Muscle layer of colon (tissue), 2 donors: ENCODE measurements at regions not wholly inside any gene's neighbourhood (a gene's known extent, or its start where the extent isn't known, plus 50 kb on each side); places are given as distances from the start of the nearest gene placed in this dataset.
"Not testable (repeated sequence)": the region's sequence is repeated elsewhere in the genome, so short reads cannot be mapped to it uniquely, and the experiment has no call there.

Experiments used
- H3K27ac ChIP-seq: one replicate; pipeline ENCODE4 v1.7.0; 2013; ENCODE audit warnings: low read depth, mild to moderate bottlenecking, low read length, moderate library complexity
- H3K27me3 ChIP-seq, 2 donors: one replicate each; pipeline ENCODE4 v1.7.0; 2013; ENCODE audit warnings: low read length in 2 of 2, mild to moderate bottlenecking in 2 of 2; ENCODE audit not compliant: insufficient read depth in 2 of 2, control insufficient read depth in 1 of 2
- H3K36me3 ChIP-seq: one replicate; pipeline ENCODE4 v1.7.0; 2013; ENCODE audit warnings: mild to moderate bottlenecking, low read length; ENCODE audit not compliant: insufficient read depth
- H3K4me1 ChIP-seq: one replicate; pipeline ENCODE4 v1.7.0; 2013; ENCODE audit warnings: mild to moderate bottlenecking, low read length; ENCODE audit not compliant: insufficient read depth
- H3K4me3 ChIP-seq, 2 donors: one replicate each; pipeline ENCODE4 v1.7.0; 2013; ENCODE audit warnings: low read length in 2 of 2, low read depth in 1 of 2, mild to moderate bottlenecking in 1 of 2, moderate library complexity in 1 of 2
- H3K9ac ChIP-seq: one replicate; pipeline ENCODE4 v1.7.0; 2013; ENCODE audit warnings: low read length
- H3K9me3 ChIP-seq: one replicate; pipeline ENCODE4 v1.7.0; 2013; ENCODE audit warnings: mild to moderate bottlenecking, low read length
- donor health status: abdominal sarcoma.
- donor health status: Adenocarcinoma of cecum.

DNA sequence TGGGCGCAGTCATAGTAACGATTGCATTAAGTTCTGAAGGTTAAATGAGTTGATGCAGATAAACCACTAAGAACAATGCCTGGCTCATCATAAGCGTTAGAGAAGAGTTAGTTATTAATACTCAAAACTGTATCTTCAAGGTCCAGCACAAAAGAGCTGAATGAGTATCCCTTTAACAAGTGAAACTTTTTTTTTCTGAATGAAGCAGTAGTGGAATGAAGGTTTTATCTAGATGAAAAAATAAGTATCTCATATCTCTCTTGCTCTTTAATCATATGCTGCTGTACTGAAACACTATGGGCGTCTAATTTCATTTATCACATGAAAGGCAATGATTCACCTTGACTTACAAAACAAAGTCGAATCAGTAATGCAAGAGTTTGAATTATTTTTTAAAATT is 207.4 kb downstream of the BCAS1 start:
- H3K4me1 ChIP-seq: peaks cover 19% of the 10 kb centered on the region
- H3K27me3 ChIP-seq, H3K9ac ChIP-seq, H3K4me3 ChIP-seq, H3K27ac ChIP-seq, H3K36me3 ChIP-seq, H3K9me3 ChIP-seq: not testable (repeated sequence)

DNA sequence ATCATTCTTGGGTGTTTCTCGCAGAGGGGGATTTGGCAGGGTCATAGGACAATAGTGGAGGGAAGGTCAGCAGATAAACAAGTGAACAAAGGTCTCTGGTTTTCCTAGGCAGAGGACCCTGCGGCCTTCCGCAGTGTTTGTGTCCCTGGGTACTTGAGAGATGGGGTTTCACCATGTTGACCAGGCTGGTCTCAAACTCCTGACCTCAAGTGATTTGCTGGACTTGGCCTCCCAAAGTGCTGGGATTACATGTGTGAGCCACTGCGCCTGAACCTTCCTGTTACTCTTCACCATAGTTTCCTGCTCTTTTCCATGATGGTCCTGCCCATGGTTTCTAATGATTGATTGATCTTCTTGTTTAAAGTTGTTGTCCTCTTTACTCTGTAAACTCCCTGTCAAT is 207.9 kb downstream of the BCAS1 start:
- H3K36me3 ChIP-seq, H3K9ac ChIP-seq, H3K27ac ChIP-seq, H3K27me3 ChIP-seq, H3K9me3 ChIP-seq, H3K4me3 ChIP-seq: not testable (repeated sequence)
- H3K4me1 ChIP-seq: peaks cover 19% of the 10 kb centered on the region

DNA sequence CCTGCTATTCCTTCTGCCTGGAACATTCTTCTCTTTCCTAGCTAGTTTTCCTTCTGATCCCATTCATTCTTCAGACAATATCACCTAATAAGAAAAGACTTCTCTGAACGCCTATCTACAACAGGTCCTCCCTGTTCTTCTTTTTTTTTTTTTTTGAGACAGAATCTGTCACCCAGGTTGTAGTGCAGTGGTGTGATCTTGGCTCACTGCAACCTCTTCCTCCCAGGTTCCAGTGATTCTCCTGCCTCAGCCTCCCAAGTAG is 208.3 kb downstream of the BCAS1 start:
- H3K9ac ChIP-seq, H3K36me3 ChIP-seq, H3K9me3 ChIP-seq, H3K27me3 ChIP-seq, H3K27ac ChIP-seq, H3K4me3 ChIP-seq: not testable (repeated sequence)
- peaks cover 18% of the 10 kb centered on the region for H3K4me1 ChIP-seq

DNA sequence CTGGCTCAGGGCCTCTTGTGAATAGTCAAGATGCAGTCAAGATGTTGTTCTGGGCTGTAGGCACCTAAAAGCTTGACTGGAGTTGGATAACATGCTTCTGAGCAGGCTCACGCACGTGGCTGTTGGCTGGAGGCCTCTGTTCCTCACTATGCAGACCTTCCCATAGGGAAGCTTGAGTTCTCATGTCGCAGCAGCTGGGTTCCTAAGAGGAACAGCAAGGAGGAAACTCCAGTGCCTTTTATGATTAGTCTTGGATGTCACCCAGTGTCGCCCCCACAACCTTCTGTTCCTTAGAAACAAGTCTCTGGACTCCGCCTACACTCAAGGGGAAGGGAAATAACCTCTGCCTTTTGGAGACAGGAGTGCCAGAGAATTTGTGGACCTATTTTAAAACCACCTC is 210.7 kb downstream of the BCAS1 start:
- no peak overlapping the region for H3K27ac ChIP-seq

DNA sequence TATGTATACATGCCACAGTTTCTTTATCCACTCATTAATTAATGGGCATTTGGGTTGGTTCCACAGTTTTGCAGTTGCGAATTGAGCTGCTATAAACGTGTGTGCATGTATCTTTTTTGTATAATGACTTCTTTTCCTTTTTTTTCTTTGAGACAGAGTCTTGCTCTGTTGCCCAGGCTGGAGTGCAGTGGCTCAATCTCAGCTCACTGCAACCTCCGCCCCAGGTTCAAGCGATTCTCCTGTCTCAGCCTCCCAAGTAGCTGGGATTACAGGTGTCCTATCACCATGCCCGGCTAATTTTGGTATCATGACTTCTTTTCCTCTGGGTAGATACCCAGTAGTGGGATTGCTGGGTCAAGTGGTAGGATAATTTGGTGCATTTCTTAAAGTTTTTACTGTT is 211.4 kb downstream of the BCAS1 start:
- H3K9me3 ChIP-seq, H3K9ac ChIP-seq, H3K27ac ChIP-seq, H3K4me1 ChIP-seq, H3K4me3 ChIP-seq, H3K36me3 ChIP-seq, H3K27me3 ChIP-seq: not testable (repeated sequence)

More for the DNA sequence above, 210.7 kb downstream of the BCAS1 start:
- Histone ChIP-seq H3K4me3 (no peak overlapping the region), H3K4me1 (no peaks in the 10 kb centered on the region), H3K9me3 (no peaks in the 10 kb centered on the region), H3K36me3 (no peaks in the 10 kb centered on the region), H3K9ac (no peak overlapping the region), H3K27me3 (no peaks in the 10 kb centered on the region)

DNA sequence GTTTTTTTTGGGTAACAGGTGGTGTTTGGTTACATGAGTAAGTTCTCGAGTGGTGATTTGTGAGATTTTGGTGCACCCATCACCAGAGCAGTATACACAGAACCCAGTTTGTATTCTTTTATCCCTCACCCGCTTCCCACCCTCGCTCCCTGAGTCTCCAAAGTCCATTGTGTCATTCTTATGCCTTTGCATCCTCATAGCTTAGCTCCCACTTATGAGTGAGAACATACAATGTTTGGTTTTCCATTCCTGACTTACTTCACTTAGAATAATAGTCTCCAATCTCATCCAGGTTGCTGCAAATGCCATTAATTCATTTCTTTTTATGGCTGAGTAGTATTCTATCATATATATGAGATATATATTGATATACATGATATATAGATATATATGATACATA is 211.9 kb downstream of the BCAS1 start:
- not testable (repeated sequence) for H3K4me1 ChIP-seq, H3K27me3 ChIP-seq, H3K27ac ChIP-seq, H3K9ac ChIP-seq, H3K36me3 ChIP-seq, H3K9me3 ChIP-seq, H3K4me3 ChIP-seq

DNA sequence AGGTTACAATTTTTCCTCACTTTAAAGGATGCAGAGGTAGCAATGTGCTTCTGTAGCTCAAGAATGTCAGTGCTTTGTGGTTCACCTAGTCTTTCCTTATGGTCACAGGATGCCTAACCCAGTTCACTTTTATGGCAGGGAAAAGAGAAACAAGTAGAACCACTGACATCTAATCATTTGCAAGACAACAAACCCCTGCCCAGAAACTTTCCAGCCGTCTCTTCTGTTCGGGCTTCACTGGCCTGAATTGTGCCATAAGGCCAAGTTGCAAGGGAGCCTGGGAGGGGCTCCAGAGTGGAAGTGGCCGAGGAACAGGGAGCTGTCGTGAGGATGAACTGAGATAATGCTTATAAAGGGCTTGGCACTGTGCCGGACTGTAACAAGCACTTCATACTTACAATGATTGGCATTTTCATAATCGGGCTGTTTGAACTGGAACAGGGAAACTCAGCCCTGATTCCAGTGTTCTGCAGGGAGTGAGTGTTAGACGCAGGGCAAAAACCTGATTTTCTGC is 212.6 kb downstream of the BCAS1 start:
- Histone ChIP-seq H3K9me3 (no peaks in the 10 kb centered on the region), H3K27ac (no peak overlapping the region), H3K4me1 (no peaks in the 10 kb centered on the region), H3K36me3 (no peaks in the 10 kb centered on the region), H3K9ac (no peak overlapping the region), H3K27me3 (no peaks in the 10 kb centered on the region), H3K4me3 (no peak overlapping the region)

DNA sequence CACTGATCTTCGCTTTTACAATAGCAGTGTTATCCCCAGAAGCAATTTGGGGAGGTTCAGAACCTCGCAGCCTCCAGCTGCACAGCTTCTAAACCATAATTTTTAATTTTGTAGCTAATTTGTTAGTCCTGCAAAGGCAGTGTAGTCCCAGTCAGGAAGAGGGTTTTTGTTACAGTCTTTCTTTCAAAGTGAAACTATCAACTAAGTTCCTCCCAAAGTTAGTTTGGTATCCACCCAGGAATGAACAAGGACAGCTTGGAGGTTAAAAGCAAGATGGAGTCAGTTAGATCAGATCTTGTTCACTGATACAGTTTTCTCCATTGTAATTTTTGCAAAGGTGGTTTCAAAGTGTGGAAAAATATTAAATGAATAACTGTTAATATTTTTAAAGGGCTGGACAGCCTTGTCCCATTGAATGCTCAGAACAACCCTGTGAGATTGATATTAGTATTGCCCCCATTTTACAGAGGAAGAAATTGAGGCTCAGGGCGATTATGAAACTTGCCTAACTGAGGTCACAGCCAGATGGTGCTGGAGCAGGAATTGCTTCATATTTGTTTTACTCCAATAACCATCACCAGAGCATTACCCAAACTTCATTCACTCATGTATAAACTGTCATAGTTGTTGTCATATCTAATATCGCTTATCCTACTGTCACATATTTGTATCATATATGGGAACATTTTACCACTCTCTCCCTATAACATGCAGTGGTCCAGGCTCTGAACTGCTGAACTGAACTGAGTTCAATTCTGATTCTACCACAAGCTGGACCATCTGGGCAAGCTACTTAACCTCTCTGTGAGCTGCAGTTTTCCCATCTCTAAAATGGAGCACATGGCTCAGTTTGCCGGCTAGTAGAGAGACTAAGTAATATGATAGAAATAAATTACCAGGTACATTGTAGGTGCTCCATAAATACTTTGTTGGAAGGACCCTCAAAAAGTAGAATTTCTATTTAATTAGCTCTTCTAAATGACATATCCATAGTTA is 213.8 kb downstream of the BCAS1 start:
- Histone ChIP-seq H3K27me3 (no peaks in the 10 kb centered on the region), H3K4me1 (no peaks in the 10 kb centered on the region), H3K9ac (no peak overlapping the region), H3K36me3 (no peaks in the 10 kb centered on the region), H3K27ac (no peak overlapping the region), H3K4me3 (no peak overlapping the region), H3K9me3 (no peaks in the 10 kb centered on the region)

DNA sequence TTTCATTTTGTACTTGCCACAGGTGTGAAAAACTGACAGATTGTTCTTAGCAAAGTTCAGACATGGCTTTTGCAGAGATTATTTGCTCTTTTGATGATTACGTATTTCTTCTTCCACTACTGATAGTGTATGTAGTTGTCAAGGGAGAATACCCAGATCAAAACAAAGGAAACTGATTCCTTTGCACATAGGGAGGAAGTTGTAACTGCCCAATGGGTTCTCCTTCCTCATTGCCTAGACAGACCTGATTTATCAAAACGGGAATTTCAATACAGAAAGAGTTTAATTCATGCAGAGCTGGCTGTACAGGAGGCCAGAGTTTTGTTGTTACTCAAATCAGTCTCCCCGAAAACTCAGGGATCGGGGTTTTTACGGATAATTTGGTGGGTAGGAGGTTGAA is 214.7 kb downstream of the BCAS1 start:
- Histone ChIP-seq H3K9ac (no peak overlapping the region), H3K4me1 (no peaks in the 10 kb centered on the region), H3K27me3 (no peaks in the 10 kb centered on the region), H3K9me3 (no peaks in the 10 kb centered on the region), H3K4me3 (no peak overlapping the region), H3K36me3 (no peaks in the 10 kb centered on the region), H3K27ac (no peak overlapping the region)

DNA sequence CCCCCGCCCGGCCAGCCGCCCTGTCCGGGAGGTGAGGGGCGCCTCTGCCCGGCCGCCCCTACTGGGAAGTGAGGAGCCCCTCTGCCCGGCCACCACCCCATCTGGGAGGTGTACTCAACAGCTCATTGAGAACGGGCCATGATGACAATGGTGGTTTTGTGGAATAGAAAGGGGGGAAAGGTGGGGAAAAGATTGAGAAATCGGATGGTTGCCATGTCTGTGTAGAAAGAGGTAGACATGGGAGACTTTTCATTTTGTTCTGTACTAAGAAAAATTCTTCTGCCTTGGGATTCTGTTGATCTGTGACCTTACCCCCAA is 215.8 kb downstream of the BCAS1 start:
- not testable (repeated sequence) for H3K9ac ChIP-seq, H3K9me3 ChIP-seq, H3K27ac ChIP-seq, H3K4me3 ChIP-seq, H3K36me3 ChIP-seq, H3K4me1 ChIP-seq, H3K27me3 ChIP-seq

DNA sequence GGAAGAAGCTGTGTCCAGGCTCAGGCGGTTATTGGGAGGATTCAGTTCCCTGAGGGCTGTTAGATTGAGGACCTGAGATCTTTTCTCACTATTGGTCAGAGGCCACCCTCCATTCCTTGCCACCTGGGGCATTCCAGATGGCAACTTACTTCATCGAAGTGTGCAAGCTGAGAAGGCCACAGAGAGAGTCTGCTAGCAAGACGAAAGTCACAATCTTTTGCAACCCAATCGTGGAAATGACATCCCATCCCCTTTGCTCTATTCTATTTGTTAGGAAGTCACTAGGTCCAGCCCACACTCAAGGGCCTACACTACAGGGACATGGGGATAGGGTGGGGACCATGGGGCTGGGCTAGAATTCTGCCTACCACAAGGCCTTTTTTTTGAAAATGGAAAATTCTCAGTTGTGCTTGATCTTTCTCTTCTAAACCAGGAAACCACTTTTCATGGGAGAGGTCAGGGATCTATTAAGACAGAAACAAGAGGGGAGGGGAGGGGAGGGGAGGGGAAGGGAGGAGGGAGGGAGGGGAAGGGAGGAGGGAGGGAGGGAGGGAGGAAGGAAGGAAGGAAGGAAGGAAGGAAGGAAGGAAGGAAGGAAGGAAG is 217.2 kb downstream of the BCAS1 start:
- Histone ChIP-seq H3K4me1 (no peaks in the 10 kb centered on the region), H3K27me3 (no peaks in the 10 kb centered on the region), H3K4me3 (no peak overlapping the region), H3K36me3 (no peaks in the 10 kb centered on the region), H3K9ac (no peak overlapping the region), H3K9me3 (no peaks in the 10 kb centered on the region), H3K27ac (no peak overlapping the region)

DNA sequence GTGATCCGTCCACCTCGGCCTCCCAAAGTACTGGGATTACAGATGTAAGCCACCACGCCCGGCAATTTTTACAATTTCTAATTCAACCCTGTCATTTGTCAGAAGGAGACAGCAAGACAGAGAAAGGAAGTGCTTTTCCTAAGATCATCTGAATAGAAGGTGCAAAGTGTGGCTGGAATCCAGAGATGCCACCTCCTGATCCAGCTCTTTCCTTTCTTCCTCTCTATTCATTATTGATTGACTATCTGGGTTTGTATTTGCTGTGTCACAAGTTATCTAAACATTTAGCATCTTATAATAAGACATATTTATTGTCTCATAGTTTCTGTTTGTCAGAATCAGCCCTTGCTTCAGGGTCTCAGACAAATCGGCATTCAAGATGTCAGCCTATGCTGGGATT is 217.7 kb downstream of the BCAS1 start:
- Histone ChIP-seq H3K4me3 (no peak overlapping the region), H3K27me3 (no peaks in the 10 kb centered on the region), H3K36me3 (no peaks in the 10 kb centered on the region), H3K9ac (no peak overlapping the region), H3K27ac (no peak overlapping the region), H3K4me1 (no peaks in the 10 kb centered on the region), H3K9me3 (no peaks in the 10 kb centered on the region)
